GM12865 (cell line): ENCODE measurements at regions not wholly inside any gene's neighbourhood (a gene's known extent, or its start where the extent isn't known, plus 50 kb on each side); places are given as distances from the start of the nearest gene placed in this dataset.

ENCODE experiments used
- DNase-seq: peaks from one replicate; pipeline ENCODE4 v3.0.0; 2010; ENCODE audit warnings: low read depth
- H3K4me3 ChIP-seq: 2 replicates; pipeline ENCODE4 v1.5.1; 2011; ENCODE audit warnings: mild to moderate bottlenecking, low read depth, low read length, control low read depth
- TF ChIP-seq, protein P1 (sequence below): IDR thresholded peaks from 2 replicates; pipeline ENCODE4 v1.5.1; 2011; ENCODE audit warnings: low read length, control low read depth, low read depth, inconsistent platforms; ENCODE audit not compliant: insufficient read depth; ENCODE audit errors: missing control alignments

DNA sequence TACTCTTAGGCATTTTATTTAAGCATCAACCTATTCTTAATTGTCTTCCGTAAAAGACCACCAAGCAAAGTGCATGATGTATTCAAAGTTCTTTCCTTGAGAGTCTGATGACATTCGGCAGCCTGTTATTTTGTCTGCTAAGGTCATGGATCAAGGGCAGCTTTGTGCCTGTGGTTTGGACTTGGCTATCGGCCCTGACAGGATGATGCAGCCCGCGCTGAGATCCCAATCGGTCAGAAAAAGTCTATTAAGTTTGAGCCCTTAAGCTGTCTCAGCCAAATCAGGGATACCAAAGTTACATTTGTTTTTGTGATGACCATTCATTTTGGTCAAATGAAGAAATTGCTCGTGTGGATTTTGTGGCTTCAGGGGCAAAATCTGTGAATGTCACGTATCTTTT is 718.9 kb upstream of the FANCL start:
- H3K4me3 ChIP-seq, result no peak overlapping the region
- TF ChIP-seq, protein P1, sequence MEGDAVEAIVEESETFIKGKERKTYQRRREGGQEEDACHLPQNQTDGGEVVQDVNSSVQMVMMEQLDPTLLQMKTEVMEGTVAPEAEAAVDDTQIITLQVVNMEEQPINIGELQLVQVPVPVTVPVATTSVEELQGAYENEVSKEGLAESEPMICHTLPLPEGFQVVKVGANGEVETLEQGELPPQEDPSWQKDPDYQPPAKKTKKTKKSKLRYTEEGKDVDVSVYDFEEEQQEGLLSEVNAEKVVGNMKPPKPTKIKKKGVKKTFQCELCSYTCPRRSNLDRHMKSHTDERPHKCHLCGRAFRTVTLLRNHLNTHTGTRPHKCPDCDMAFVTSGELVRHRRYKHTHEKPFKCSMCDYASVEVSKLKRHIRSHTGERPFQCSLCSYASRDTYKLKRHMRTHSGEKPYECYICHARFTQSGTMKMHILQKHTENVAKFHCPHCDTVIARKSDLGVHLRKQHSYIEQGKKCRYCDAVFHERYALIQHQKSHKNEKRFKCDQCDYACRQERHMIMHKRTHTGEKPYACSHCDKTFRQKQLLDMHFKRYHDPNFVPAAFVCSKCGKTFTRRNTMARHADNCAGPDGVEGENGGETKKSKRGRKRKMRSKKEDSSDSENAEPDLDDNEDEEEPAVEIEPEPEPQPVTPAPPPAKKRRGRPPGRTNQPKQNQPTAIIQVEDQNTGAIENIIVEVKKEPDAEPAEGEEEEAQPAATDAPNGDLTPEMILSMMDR, result no peak
- DNase-seq, result no peak

DNA sequence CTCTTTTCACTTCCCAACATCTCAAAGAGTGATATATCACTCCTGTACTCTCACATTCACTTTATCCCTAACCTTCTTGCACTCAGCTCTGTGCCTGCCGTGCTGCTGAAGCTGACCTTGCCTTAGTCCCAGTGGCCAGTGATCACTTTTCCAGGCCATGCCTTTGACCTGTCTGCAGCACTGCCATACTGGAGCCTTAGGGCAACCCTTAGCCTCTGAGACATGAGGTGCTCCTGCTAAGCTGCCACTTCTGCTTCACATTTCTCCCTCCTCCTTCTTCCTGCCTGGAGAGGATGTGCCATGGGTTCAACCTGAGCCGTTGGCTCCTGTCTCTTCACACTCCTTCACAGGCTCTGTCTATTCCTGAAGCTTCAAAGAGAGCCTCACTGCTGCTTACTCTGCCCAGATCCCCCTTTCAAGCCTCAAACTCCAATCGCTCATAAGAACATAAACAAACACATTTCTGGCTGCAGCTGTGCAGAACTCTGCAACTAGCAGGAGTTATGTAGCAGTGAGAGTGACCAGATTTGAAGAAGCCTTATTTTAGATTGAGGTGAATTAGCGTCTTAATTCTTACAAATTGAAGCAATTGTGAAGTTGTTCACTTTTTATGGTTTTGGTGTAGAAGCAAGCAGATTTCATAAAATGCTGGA is 716.2 kb upstream of the FANCL start:
- TF ChIP-seq, protein P1, result no peak
- DNase-seq, result no peak

DNA sequence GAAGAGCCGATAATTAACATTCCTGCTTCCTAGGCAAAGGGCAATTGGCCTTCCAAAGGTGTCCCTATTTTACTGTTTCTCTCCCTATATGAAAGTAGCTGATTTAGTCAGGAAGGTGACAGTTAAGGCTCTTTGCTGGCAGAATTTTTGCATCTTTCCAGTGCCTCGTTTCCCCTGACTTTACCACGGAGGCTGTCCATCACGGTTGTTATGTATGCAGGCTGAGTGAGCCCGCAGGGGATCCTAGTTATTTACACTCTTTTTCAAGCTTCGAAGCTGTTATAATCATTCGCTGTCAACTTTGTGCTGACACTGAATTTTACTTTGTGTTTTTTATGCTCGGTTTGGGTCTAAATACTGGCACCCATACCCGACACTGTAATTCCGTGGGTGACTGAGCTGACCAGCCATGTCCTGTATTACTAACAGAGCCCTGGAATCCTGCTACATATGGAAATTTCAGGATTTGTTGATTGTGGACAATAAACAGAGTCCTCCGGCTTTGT is 713.8 kb upstream of the FANCL start:
- TF ChIP-seq, protein P1, result no peak
- H3K4me3 ChIP-seq, result no peak overlapping the region
- no peak for DNase-seq

More for the DNA sequence above, 716.2 kb upstream of the FANCL start:
- no peak overlapping the region for H3K4me3 ChIP-seq

DNA sequence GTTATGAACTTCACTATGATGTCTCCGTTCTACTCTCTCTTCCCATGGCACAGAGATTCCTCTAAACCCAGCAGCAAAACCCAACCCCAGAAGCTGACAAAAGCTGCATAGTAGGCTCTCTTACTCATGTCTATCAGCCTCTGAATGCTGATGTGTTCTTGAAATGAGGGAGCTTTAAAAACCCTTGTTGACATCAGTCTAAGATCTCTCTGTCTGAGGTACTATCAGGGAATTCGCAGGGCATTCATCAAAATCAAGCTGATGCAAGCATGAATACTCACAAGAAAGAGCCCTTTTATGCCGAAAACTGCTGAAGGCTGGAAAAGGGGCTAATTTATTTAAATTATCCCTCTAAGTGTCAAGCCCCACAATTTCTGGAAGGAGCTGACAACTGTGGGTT is 710.6 kb upstream of the FANCL start:
- no peak for DNase-seq
- TF ChIP-seq, protein P1, result no peak
- H3K4me3 ChIP-seq, result no peak overlapping the region

DNA sequence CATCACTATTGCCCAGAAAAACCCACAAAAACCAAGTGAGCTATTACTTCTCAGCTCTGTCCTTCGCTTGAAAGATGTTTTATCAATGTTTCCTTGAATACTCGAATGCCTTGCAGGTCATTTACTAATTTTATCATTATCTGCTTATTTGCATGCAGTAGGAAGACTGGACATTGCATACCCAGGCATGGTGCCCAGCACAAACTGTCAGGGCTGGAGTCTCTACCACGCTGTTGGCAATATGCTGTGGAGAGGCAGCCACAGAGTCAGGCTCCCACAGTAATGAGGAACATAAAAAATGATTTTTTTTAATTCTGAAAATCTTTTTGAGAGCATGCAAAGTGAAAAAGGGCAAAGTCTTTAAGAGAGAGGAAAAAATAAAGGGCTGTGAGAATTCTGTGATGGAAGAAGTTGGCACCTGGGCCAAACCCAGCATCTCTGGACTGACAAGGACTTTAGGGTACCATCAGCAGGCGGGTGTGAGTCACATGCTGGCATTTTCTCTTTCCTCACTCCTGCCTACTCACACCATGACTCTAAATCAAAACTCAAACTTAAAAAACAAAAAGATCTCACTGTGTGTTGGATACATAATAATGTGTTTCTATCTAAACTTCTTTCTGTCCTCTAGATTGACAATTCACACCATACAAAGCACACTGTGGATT is 709.8 kb upstream of the FANCL start:
- TF ChIP-seq, protein P1, result no peak
- no peak for DNase-seq
- H3K4me3 ChIP-seq, result no peak overlapping the region

DNA sequence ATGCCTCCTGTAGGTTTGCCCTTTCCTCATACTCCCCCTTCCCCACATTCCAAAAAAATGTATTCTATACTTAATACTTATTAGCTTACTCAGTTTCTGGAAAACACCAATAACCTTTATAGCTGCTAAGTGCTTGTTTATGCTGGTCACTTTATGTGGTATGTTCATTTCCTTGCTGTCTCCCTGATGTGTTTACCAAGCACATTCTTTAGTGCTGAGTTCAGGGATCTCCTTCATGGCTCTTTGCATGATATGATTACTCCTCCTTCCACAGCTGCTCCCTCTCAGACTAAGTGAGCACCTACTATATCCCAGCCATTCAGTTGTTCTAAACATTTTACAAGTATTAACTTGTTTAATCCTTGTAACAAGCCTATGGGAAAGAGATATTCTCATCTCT is 698.3 kb upstream of the FANCL start:
- H3K4me3 ChIP-seq, result no peak overlapping the region
- no peak for DNase-seq
- TF ChIP-seq, protein P1, result no peak
